WTC11 (cell line): ENCODE measurements at regions not wholly inside any gene's neighbourhood (a gene's known extent, or its start where the extent isn't known, plus 50 kb on each side); places are given as distances from the start of the nearest gene placed in this dataset.

ENCODE experiments used
- ATAC-seq: fragments of 200-7000 bp; cut with Tn5 transposase; 2 replicates; pipeline ENCODE4 v1.10.0; 2021; ENCODE audit warnings: mild to moderate bottlenecking, moderate library complexity
- CTCF ChIA-PET: fragments of 300-600 bp; sonication (Branson Sonifier 250); formaldehyde crosslinking; loops from one replicate; lab custom pipeline; 2021; ENCODE audit warnings: antibody characterized with exemption; lab: Charles Lee
- POLR2A ChIA-PET: fragments of 350-600 bp; sonication (Branson Sonifier 250); formaldehyde crosslinking; loops from one replicate; lab custom pipeline; 2021; ENCODE audit warnings: antibody characterized with exemption; lab: Charles Lee
- DNase-seq: peaks from one replicate; pipeline ENCODE4 v3.0.0; 2021; ENCODE audit warnings: low spot score
- H3K27ac Mint-ChIP-seq: 2 replicates; pipeline ENCODE4 v1.8.0; 2021; ENCODE audit warnings: mixed read lengths
- H3K27me3 Mint-ChIP-seq: 2 replicates; pipeline ENCODE4 v1.8.0; 2021; ENCODE audit warnings: low read depth, mild to moderate bottlenecking, moderate library complexity, mixed read lengths
- H3K36me3 Mint-ChIP-seq: 2 replicates; pipeline ENCODE4 v1.8.0; 2021; ENCODE audit warnings: mixed read lengths
- H3K4me1 Mint-ChIP-seq: 2 replicates; pipeline ENCODE4 v1.8.0; 2022; ENCODE audit warnings: mixed read lengths
- H3K4me3 Mint-ChIP-seq: 2 replicates; pipeline ENCODE4 v1.8.0; 2021; ENCODE audit warnings: mild to moderate bottlenecking, moderate library complexity, mixed read lengths
- H3K9me3 Mint-ChIP-seq: 2 replicates; pipeline ENCODE4 v1.8.0; 2021; ENCODE audit warnings: mixed read lengths
- AFF4 ChIP-seq: sonication (generic); formaldehyde crosslinking; IDR thresholded peaks from 2 replicates; pipeline ENCODE4 v1.8.1; 2023; ENCODE audit warnings: mild to moderate bottlenecking, missing genetic modification reagents, borderline replicate concordance
- CBFB ChIP-seq: sonication (generic); formaldehyde crosslinking; IDR thresholded peaks from 2 replicates; pipeline ENCODE4 v1.8.1; 2022; ENCODE audit warnings: mild to moderate bottlenecking, low read depth, missing genetic modification reagents
- CREB1 ChIP-seq: sonication (generic); formaldehyde crosslinking; IDR thresholded peaks from 2 replicates; pipeline ENCODE4 v1.8.0; 2023; ENCODE audit warnings: mild to moderate bottlenecking, missing genetic modification reagents
- CREM ChIP-seq: sonication (generic); formaldehyde crosslinking; IDR thresholded peaks from 2 replicates; pipeline ENCODE4 v1.8.1; 2022; ENCODE audit warnings: mild to moderate bottlenecking, missing genetic modification reagents, moderate library complexity
- EMX1 ChIP-seq: fragments of 250-450 bp; sonication (Bioruptor Pico); IDR thresholded peaks from 2 replicates; pipeline ENCODE4 v1.8.0; 2021; ENCODE audit warnings: mild to moderate bottlenecking
- ESRRA ChIP-seq: sonication (generic); formaldehyde crosslinking; IDR thresholded peaks from 2 replicates; pipeline ENCODE4 v1.8.1; 2022; ENCODE audit warnings: mild to moderate bottlenecking, missing genetic modification reagents, borderline replicate concordance
- FOXK1 ChIP-seq: sonication (generic); formaldehyde crosslinking; IDR thresholded peaks from 2 replicates; pipeline ENCODE4 v1.8.0; 2022; ENCODE audit warnings: mild to moderate bottlenecking, moderate library complexity, missing genetic modification reagents
- FOXP1 ChIP-seq: sonication (generic); formaldehyde crosslinking; IDR thresholded peaks from 2 replicates; pipeline ENCODE4 v1.8.0; 2022; ENCODE audit warnings: missing genetic modification reagents, mild to moderate bottlenecking, moderate library complexity, borderline replicate concordance
- IRF1 ChIP-seq: sonication (generic); formaldehyde crosslinking; IDR thresholded peaks from 2 replicates; pipeline ENCODE4 v1.8.0; 2023; ENCODE audit warnings: missing genetic modification reagents
- MXD4 ChIP-seq: fragments of 250-450 bp; sonication (Bioruptor Pico); IDR thresholded peaks from 2 replicates; pipeline ENCODE4 v1.8.0; 2021; ENCODE audit warnings: mild to moderate bottlenecking, moderate library complexity, borderline replicate concordance
- NFYB ChIP-seq: sonication (generic); formaldehyde crosslinking; conservative IDR thresholded peaks from 2 replicates; pipeline ENCODE4 v1.8.0; 2022; ENCODE audit warnings: low read depth, missing genetic modification reagents
- NR1H2 ChIP-seq: sonication (generic); formaldehyde crosslinking; IDR thresholded peaks from 2 replicates; pipeline ENCODE4 v1.9.0; 2021; ENCODE audit warnings: mild to moderate bottlenecking, moderate library complexity, missing genetic modification reagents
- OVOL2 ChIP-seq: fragments of 250-450 bp; sonication (Bioruptor Pico); IDR thresholded peaks from 2 replicates; pipeline ENCODE4 v1.9.0; 2021; ENCODE audit warnings: mild to moderate bottlenecking, borderline replicate concordance
- USF1 ChIP-seq: sonication (generic); formaldehyde crosslinking; IDR thresholded peaks from 2 replicates; pipeline ENCODE4 v1.8.0; 2022; ENCODE audit warnings: mild to moderate bottlenecking, missing genetic modification reagents
- ZBTB21 ChIP-seq: sonication (generic); formaldehyde crosslinking; IDR thresholded peaks from 2 replicates; pipeline ENCODE4 v1.8.1; 2023; ENCODE audit warnings: mild to moderate bottlenecking, missing genetic modification reagents, borderline replicate concordance
- ZNF232 ChIP-seq: sonication (generic); formaldehyde crosslinking; IDR thresholded peaks from 2 replicates; pipeline ENCODE4 v1.8.0; 2022; ENCODE audit warnings: mild to moderate bottlenecking, missing genetic modification reagents
- ZNF671 ChIP-seq: fragments of 250-450 bp; sonication (Bioruptor Pico); IDR thresholded peaks from 2 replicates; pipeline ENCODE4 v1.8.0; 2021; ENCODE audit warnings: mild to moderate bottlenecking
- TF ChIP-seq, protein P1 (sequence below): fragments of 250-450 bp; sonication (Bioruptor Pico); IDR thresholded peaks from 2 replicates; pipeline ENCODE4 v1.9.0; 2021; ENCODE audit warnings: mild to moderate bottlenecking
- TF ChIP-seq, protein P2 (sequence below): sonication (generic); formaldehyde crosslinking; IDR thresholded peaks from 2 replicates; pipeline ENCODE4 v1.8.1; 2022; ENCODE audit warnings: missing genetic modification reagents, borderline replicate concordance
- TF ChIP-seq, protein P3 (sequence below): sonication (generic); formaldehyde crosslinking; IDR thresholded peaks from 2 replicates; pipeline ENCODE4 v1.8.0; 2022; ENCODE audit warnings: mild to moderate bottlenecking, missing genetic modification reagents
- TF ChIP-seq, protein P4 (sequence below): sonication (generic); formaldehyde crosslinking; IDR thresholded peaks from 2 replicates; pipeline ENCODE4 v1.8.1; 2023; ENCODE audit warnings: mild to moderate bottlenecking, missing genetic modification reagents

- TF ChIP-seq, protein P1, sequence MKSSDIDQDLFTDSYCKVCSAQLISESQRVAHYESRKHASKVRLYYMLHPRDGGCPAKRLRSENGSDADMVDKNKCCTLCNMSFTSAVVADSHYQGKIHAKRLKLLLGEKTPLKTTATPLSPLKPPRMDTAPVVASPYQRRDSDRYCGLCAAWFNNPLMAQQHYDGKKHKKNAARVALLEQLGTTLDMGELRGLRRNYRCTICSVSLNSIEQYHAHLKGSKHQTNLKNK (CRISPR knock-in tag), result no peak
- no peak for TF ChIP-seq ZBTB21
- TF ChIP-seq, all 79 proteins: peak for 0
These were observed 183.1 kb downstream of the MYCN start (continued) for GRCh38 chr2:16123421-16123820.

- no peak overlapping the region for H3K4me3 Mint-ChIP-seq
- POLR2A ChIA-PET, result interaction anchor here (0.9 kb wide), 1 partner anchor 194 kb away, joined by 3 read pairs; no protein-coding TSS in a partner anchor
- TF ChIP-seq EMX1 (CRISPR knock-in tag) (no peak), ZNF232 (CRISPR knock-in tag) (no peak), FOXK1 (CRISPR knock-in tag) (no peak), NFYB (CRISPR knock-in tag) (no peak), ZBTB21 (no peak), ESRRA (CRISPR knock-in tag) (no peak), USF1 (no peak), AFF4 (CRISPR knock-in tag) (no peak), OVOL2 (CRISPR knock-in tag) (no peak), NR1H2 (CRISPR knock-in tag) (no peak)
- TF ChIP-seq, protein P2, sequence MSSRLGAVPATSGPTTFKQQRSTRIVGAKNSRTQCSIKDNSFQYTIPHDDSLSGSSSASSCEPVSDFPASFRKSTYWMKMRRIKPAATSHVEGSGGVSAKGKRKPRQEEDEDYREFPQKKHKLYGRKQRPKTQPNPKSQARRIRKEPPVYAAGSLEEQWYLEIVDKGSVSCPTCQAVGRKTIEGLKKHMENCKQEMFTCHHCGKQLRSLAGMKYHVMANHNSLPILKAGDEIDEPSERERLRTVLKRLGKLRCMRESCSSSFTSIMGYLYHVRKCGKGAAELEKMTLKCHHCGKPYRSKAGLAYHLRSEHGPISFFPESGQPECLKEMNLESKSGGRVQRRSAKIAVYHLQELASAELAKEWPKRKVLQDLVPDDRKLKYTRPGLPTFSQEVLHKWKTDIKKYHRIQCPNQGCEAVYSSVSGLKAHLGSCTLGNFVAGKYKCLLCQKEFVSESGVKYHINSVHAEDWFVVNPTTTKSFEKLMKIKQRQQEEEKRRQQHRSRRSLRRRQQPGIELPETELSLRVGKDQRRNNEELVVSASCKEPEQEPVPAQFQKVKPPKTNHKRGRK (CRISPR knock-in tag), result no peak
- TF ChIP-seq, protein P3, sequence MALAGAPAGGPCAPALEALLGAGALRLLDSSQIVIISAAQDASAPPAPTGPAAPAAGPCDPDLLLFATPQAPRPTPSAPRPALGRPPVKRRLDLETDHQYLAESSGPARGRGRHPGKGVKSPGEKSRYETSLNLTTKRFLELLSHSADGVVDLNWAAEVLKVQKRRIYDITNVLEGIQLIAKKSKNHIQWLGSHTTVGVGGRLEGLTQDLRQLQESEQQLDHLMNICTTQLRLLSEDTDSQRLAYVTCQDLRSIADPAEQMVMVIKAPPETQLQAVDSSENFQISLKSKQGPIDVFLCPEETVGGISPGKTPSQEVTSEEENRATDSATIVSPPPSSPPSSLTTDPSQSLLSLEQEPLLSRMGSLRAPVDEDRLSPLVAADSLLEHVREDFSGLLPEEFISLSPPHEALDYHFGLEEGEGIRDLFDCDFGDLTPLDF (CRISPR knock-in tag), result no peak
- no peak for ATAC-seq
- CTCF ChIA-PET, result interaction anchor here (0.6 kb wide), 1 partner anchor 375 kb away, joined by 5 read pairs; no protein-coding TSS in a partner anchor
- no peaks in the 10 kb centered on the region for H3K27me3 Mint-ChIP-seq
- DNase-seq, result no peak
- H3K9me3 Mint-ChIP-seq, result peaks cover 10% of the 10 kb centered on the region
- no peak overlapping the region for H3K27ac Mint-ChIP-seq
- H3K4me1 Mint-ChIP-seq, result peaks cover 7% of the 10 kb centered on the region; the same call in 1 of the 2 replicates
- peaks cover 8% of the 10 kb centered on the region for H3K36me3 Mint-ChIP-seq
These were observed 182.2 kb downstream of the MYCN start for GRCh38 chr2:16122556-16122955.

- H3K27ac Mint-ChIP-seq, result no peak overlapping the region
- H3K4me1 Mint-ChIP-seq, result peaks cover 7% of the 10 kb centered on the region; the same call in 1 of the 2 replicates
- ATAC-seq (no peak), DNase-seq (no peak)
- H3K9me3 Mint-ChIP-seq, result peaks cover 10% of the 10 kb centered on the region
- POLR2A ChIA-PET, result no interaction called here
- CTCF ChIA-PET, result interaction anchor here (0.6 kb wide), 1 partner anchor 374 kb away, joined by 5 read pairs; no protein-coding TSS in a partner anchor
- no peak overlapping the region for H3K4me3 Mint-ChIP-seq
- peaks cover 8% of the 10 kb centered on the region for H3K36me3 Mint-ChIP-seq
- H3K27me3 Mint-ChIP-seq, result no peaks in the 10 kb centered on the region
- TF ChIP-seq NFYB (CRISPR knock-in tag) (no peak), ZNF671 (CRISPR knock-in tag) (no peak), NR1H2 (CRISPR knock-in tag) (no peak), CREB1 (CRISPR knock-in tag) (no peak), CREM (CRISPR knock-in tag) (no peak), IRF1 (CRISPR knock-in tag) (no peak), CBFB (CRISPR knock-in tag) (no peak), MXD4 (CRISPR knock-in tag) (no peak), FOXP1 (no peak)
- TF ChIP-seq, protein P3 (CRISPR knock-in tag), result no peak
- TF ChIP-seq, protein P4, sequence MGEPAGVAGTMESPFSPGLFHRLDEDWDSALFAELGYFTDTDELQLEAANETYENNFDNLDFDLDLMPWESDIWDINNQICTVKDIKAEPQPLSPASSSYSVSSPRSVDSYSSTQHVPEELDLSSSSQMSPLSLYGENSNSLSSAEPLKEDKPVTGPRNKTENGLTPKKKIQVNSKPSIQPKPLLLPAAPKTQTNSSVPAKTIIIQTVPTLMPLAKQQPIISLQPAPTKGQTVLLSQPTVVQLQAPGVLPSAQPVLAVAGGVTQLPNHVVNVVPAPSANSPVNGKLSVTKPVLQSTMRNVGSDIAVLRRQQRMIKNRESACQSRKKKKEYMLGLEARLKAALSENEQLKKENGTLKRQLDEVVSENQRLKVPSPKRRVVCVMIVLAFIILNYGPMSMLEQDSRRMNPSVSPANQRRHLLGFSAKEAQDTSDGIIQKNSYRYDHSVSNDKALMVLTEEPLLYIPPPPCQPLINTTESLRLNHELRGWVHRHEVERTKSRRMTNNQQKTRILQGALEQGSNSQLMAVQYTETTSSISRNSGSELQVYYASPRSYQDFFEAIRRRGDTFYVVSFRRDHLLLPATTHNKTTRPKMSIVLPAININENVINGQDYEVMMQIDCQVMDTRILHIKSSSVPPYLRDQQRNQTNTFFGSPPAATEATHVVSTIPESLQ (CRISPR knock-in tag), result no peak
These were observed 181.6 kb downstream of the MYCN start for GRCh38 chr2:16121986-16122390.
